ENCODE measurements at regions not wholly inside any gene's neighbourhood (a gene's known extent, or its start where the extent isn't known, plus 50 kb on each side); places are given as distances from the start of the nearest gene placed in this dataset.

DNA sequence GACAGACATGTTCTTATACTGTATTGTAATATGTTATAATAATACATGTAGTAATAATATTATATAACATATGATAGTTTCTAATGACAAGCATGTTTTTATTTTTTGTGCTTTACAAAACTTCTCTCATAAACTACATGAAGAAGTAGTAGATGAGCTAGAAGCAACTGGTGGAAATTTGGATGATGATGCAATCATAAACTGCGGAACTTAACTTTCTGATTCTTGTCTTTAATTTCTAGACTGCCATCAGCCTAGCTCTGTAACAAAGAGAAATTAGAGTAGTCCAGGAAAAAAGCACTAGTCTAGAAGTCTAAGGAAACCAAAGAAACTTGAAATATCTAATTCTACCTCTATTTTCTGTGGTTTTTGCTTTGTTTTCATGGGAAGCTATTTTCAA is 71.0 kb upstream of the SPATS2L start:
- TF ChIP-seq POLR2A (IDR thresholded peaks at IDR 0.05), result no peak
- TF ChIP-seq, protein P1, sequence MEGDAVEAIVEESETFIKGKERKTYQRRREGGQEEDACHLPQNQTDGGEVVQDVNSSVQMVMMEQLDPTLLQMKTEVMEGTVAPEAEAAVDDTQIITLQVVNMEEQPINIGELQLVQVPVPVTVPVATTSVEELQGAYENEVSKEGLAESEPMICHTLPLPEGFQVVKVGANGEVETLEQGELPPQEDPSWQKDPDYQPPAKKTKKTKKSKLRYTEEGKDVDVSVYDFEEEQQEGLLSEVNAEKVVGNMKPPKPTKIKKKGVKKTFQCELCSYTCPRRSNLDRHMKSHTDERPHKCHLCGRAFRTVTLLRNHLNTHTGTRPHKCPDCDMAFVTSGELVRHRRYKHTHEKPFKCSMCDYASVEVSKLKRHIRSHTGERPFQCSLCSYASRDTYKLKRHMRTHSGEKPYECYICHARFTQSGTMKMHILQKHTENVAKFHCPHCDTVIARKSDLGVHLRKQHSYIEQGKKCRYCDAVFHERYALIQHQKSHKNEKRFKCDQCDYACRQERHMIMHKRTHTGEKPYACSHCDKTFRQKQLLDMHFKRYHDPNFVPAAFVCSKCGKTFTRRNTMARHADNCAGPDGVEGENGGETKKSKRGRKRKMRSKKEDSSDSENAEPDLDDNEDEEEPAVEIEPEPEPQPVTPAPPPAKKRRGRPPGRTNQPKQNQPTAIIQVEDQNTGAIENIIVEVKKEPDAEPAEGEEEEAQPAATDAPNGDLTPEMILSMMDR (IDR thresholded peaks at IDR 0.05), result no peak
- TF ChIP-seq POLR2AphosphoS5 (IDR thresholded peaks at IDR 0.05), result no peak
- Histone ChIP-seq H3K4me1 (replicated peaks) (no peaks in the 10 kb centered on the region), H3K4me3 (no peak overlapping the region), H3K36me3 (no peaks in the 10 kb centered on the region), H3K27me3 (replicated peaks; ENCODE audit: insufficient read depth) (no peaks in the 10 kb centered on the region), H3K9me3 (no peaks in the 10 kb centered on the region), H3K27ac (no peak overlapping the region)
- no peak for DNase-seq (ENCODE audit: low spot score)
- intact Hi-C loops (cut with DNase I), result no loop called here
- 98% methylated on average over 1 of the region's 1 CpG for WGBS

DNA sequence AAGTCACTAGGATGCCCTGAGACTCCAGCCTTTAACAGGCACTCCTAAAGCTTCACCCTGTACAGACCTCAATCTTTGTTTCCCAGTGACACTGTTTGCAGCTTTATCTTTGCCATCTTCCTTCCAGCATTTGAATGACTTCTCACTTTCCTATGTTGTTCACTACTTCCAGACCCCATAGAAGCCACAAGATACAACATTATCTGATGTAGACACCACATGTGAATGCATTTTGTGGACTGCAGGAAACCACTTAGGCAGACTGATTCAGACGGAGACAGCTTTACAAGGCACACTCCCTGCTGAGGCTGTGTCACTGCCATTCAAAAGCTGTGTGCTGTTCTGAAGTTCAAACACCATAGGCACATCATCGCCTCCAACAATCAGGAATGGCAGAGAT is 67.3 kb upstream of the SPATS2L start:
- 16% methylated on average over 2 of the region's 2 CpGs for whole genome bisulfite sequencing

DNA sequence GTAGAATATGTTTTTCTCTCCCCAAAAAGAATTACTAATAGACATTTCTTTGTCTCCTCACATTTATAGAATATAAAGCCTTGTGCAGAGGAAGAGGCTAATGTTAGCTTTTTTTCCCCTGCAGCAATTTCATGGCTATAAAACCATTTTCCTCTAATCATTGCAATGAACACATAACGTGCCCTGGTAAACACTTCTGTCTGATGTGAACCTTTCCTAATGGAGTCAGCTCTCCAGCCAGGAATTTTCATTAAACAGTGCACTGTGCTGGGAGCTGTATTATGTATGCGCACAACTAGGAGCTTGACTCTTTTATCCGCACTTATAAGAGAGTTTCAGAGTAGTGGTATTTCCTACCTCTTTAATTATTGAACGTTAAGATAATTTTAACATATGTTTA is 63.9 kb upstream of the SPATS2L start:
- no peak overlapping the region for H3K4me3 ChIP-seq
- H3K36me3 ChIP-seq, result no peaks in the 10 kb centered on the region
- intact Hi-C loops (cut with DNase I), result no loop called here
- H3K9me3 ChIP-seq, result no peaks in the 10 kb centered on the region
- TF ChIP-seq, protein P1 (IDR thresholded peaks at IDR 0.05), result no peak
- TF ChIP-seq POLR2A (IDR thresholded peaks at IDR 0.05) (no peak), POLR2AphosphoS5 (IDR thresholded peaks at IDR 0.05) (no peak)
- no peak overlapping the region for H3K27ac ChIP-seq
- no peak for DNase-seq (ENCODE audit: low spot score)
- no peaks in the 10 kb centered on the region for H3K27me3 ChIP-seq (replicated peaks; ENCODE audit: insufficient read depth)
- 19% methylated on average over 4 of the region's 4 CpGs for WGBS
- H3K4me1 ChIP-seq (replicated peaks), result no peaks in the 10 kb centered on the region

More for the DNA sequence above, 67.3 kb upstream of the SPATS2L start:
- no peaks in the 10 kb centered on the region for H3K9me3 ChIP-seq
- no peak for DNase-seq (ENCODE audit: low spot score)
- H3K27me3 ChIP-seq (replicated peaks; ENCODE audit: insufficient read depth), result no peaks in the 10 kb centered on the region
- H3K4me3 ChIP-seq, result no peak overlapping the region
- no peak overlapping the region for H3K27ac ChIP-seq
- intact Hi-C loops (cut with DNase I), result no loop called here
- H3K4me1 ChIP-seq (replicated peaks), result no peaks in the 10 kb centered on the region
- TF ChIP-seq, protein P1 (IDR thresholded peaks at IDR 0.05), result no peak
- TF ChIP-seq POLR2A (IDR thresholded peaks at IDR 0.05) (no peak), POLR2AphosphoS5 (IDR thresholded peaks at IDR 0.05) (no peak)
- H3K36me3 ChIP-seq, result no peaks in the 10 kb centered on the region

DNA sequence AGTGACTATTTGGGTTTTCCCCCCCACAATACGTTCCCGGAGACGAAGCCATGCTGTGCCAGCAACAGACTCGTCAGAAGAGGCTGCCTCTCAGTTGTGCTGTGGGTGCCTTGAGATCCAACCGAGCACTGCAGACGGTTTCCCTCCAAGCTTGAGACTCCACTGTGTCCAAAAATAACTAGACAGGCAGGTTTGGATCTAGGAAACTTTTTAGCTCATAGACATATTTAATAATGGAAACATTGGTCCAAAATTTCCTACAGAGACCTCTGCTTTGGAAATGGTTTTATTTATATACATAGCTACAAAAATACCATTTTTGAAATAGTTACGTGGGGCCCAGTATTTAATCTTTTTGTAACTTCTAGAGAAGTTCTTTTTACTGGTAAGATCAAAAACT is 63.1 kb upstream of the SPATS2L start:
- H3K36me3 ChIP-seq, result no peaks in the 10 kb centered on the region
- intact Hi-C loops (cut with DNase I), result no loop called here
- no peak overlapping the region for H3K4me3 ChIP-seq
- H3K4me1 ChIP-seq (replicated peaks), result no peaks in the 10 kb centered on the region
- H3K27me3 ChIP-seq (replicated peaks; ENCODE audit: insufficient read depth), result no peaks in the 10 kb centered on the region
- TF ChIP-seq, protein P1 (IDR thresholded peaks at IDR 0.05), result no peak
- TF ChIP-seq POLR2AphosphoS5 (IDR thresholded peaks at IDR 0.05) (no peak), POLR2A (IDR thresholded peaks at IDR 0.05) (no peak)
- peak; percentile 17 for DNase-seq (ENCODE audit: low spot score)
- H3K9me3 ChIP-seq, result no peaks in the 10 kb centered on the region
- peak overlapping the region in 1 of 2 donors; percentile 12 for H3K27ac ChIP-seq
- WGBS, result 11% methylated on average over 7 of the region's 7 CpGs

DNA sequence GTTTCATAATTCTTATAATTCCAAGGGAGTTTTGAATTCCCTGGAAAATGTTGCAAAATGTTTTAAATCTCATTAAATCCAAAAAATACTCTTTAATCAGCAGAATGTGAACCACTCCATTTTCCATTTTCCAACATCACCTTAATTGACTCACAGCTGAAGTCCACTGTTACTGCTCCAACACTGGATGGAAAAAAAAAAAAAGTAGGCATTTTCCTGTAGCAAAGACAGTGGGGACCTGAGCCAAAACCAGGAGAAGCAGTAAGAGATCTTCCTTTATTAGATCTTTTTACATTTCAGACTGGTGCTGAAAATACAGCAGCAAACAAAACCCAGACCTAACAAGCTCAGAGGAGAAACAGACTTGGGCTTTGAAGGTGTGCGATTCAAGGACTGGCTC is 62.4 kb upstream of the SPATS2L start:
- intact Hi-C loops (cut with DNase I), result no loop called here
- no peak for DNase-seq (ENCODE audit: low spot score)
- no peaks in the 10 kb centered on the region for H3K27me3 ChIP-seq (replicated peaks; ENCODE audit: insufficient read depth)
- no peaks in the 10 kb centered on the region for H3K9me3 ChIP-seq
- H3K36me3 ChIP-seq, result no peaks in the 10 kb centered on the region
- no peaks in the 10 kb centered on the region for H3K4me1 ChIP-seq (replicated peaks)
- TF ChIP-seq, protein P1 (IDR thresholded peaks at IDR 0.05), result no peak
- TF ChIP-seq POLR2AphosphoS5 (IDR thresholded peaks at IDR 0.05), result no peak
- no peak for TF ChIP-seq POLR2A (IDR thresholded peaks at IDR 0.05)
- WGBS, result 78% methylated on average over 1 of the region's 1 CpG
- H3K27ac ChIP-seq, result no peak overlapping the region
- H3K4me3 ChIP-seq, result no peak overlapping the region
